GM19463 (cell line): ENCODE measurements at regions not wholly inside any gene's neighbourhood (a gene's known extent, or its start where the extent isn't known, plus 50 kb on each side); places are given as distances from the start of the nearest gene placed in this dataset.

Experiments
- ATAC-seq: cut with Tn5 transposase; IDR thresholded peaks from one replicate; pipeline ENCODE4 v1.9.1; 2021; ENCODE audit warnings: mild to moderate bottlenecking, moderate library complexity; ENCODE audit not compliant: unreplicated experiment

DNA sequence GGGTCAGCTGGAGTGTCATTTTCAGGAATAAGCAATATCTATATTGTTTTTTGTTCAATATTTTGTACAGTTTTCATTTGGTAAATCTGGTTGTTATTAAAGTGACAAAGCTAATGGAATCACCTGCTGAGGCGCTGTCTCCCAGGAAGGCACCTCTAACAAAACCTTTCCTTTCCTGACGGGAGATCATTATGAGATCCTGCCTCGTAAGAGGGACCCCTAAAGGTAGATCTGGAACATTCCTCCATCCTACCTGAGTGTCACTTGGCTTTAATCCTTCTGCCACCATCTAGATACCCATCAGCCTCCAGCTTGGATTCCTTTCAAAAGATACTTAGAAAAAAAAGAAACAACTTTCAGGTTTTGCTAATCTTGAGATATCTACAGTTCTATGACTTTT is 157.7 kb downstream of the FAT3 start:
- ATAC-seq = no peak

- ATAC-seq = no peak
Measured at GRCh38 chr11:92383430-92383829, 158.8 kb downstream of the FAT3 start.

- ATAC-seq = no peak
Measured at GRCh38 chr11:92384358-92384757, 159.7 kb downstream of the FAT3 start.

- no peak for ATAC-seq
Measured at GRCh38 chr11:92384802-92385201, 160.2 kb downstream of the FAT3 start.

DNA sequence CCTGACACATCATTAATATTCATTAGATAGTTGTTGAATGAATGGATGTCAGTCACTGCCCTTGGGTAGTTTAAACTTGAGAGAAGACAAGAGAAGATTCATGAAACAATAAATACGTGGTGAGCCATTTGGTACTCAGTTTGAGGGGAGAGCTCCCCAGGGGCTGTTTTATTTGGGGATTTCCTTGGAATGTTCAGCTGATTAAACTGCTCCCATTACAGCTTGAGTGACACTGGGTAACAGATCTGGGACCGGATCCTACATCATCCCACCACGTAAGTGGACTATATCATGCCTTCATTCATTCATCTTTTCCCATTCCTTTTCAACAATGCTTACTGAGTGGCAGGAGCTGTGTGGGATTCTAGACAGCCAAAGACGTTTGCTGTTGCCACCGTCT is 162.0 kb downstream of the FAT3 start:
- no peak for ATAC-seq

- ATAC-seq = no peak
Measured at GRCh38 chr11:92387859-92388258, 163.2 kb downstream of the FAT3 start.

- no peak for ATAC-seq
Measured at GRCh38 chr11:92388380-92388779, 163.8 kb downstream of the FAT3 start.

GRCh38 chr11:92390783-92391182 is 166.2 kb downstream of the FAT3 start:
- no peak for ATAC-seq

DNA sequence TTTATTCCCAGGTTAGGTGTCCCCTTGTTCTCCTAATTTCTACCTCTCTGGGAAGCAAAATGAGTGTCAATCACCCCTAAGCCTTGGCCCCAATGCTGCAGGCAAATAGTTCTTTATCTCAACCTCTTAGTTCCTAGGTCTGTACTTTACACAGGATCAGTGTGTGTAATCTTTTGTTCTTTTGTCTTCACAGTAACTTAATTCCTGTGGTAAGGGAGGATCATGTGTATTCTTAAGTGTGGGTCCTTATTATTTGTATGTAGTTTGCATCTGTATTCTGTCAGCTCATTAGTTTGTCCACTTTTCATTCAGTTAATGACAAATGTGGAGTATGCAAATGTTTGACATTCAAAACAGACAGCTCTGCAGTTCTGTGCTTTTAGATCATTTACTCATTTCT is 166.7 kb downstream of the FAT3 start:
- ATAC-seq = no peak

DNA sequence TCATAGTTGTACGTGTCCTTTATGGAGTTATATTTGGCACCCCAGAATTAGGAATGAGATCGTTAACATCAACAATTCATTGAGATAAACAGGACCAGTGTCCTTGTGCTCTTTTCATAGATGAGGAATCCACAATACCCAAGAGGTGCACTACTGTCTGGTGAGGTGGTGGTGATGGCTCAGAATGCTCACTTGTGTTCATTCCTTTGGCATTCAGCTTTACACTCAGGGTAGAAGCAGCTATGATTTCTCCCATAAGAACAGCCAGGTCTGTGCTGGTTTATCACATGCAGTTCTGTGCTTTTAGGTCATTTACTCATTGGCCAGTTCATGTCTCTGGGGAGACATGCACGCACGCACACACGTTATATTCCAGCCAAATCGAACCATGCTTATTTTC is 167.2 kb downstream of the FAT3 start:
- ATAC-seq = no peak

GRCh38 chr11:92393218-92393617 is 168.6 kb downstream of the FAT3 start:
- no peak for ATAC-seq

GRCh38 chr11:92396133-92396532 is 171.5 kb downstream of the FAT3 start:
- ATAC-seq = no peak

DNA sequence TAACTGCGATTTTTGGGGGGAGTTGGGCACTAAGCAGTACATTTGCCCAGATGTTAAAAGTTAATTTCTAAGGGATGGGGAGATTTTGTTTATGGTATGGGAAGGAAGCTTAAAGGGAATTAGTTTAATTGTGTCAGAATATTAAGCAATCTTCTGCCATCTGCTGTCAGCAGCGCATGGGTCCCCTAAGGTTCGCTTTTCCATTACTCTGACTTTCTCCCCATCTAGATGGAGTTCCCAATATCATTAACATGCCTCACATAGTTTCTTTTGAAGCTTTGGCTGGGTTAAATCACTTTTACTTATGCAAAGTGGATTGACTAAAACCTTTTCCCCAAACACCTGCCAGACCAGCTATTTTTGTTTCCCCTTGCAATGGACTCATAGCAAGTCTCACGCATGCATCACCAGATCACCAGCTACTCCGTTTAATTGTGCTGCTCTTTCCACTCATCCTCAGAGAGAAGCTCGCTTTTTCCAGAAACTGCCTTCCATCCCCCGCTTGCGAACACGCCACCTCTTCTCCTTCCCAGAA is 172.7 kb downstream of the FAT3 start:
- ATAC-seq = no peak

DNA sequence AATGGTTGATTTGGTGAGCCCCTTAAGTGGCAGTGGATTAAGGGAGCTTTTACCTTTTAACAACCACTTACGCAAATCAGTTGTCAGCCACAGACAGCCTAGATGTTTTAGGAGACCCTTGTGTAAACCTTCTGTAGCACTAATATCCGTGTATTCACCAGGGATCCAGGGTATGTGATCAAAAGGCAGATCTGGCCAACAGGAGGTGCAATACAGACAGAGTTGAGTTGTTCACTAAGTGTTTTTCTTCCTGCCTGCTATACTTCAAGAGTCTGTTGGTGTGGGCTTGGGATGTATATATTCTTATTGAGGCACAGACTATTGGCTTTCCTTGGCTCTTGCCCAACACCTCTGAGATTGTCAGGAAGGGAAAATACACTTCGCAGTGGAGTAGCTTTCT is 175.1 kb downstream of the FAT3 start:
- no peak for ATAC-seq

- no peak for ATAC-seq
Measured at GRCh38 chr11:92401520-92401919, 176.9 kb downstream of the FAT3 start.

DNA sequence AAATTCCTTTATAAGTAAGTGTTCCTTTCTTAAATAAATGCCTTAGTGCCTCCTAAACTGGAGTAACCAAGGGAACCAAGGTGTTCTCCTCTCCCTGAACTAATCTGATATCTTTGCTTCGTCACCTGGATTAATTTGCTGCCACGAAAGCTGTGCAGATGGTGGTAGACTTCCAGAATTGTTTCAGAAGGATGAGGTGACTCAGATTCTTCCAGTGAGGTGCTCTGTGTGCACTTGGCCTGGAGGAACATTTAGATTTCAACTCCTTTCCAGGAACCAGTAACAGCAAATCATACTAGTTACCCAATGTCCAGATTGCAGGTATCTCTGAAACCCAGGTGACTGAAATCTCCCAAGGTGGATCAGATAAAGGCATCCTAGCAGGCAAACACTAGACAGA is 181.9 kb downstream of the FAT3 start:
- ATAC-seq = no peak

DNA sequence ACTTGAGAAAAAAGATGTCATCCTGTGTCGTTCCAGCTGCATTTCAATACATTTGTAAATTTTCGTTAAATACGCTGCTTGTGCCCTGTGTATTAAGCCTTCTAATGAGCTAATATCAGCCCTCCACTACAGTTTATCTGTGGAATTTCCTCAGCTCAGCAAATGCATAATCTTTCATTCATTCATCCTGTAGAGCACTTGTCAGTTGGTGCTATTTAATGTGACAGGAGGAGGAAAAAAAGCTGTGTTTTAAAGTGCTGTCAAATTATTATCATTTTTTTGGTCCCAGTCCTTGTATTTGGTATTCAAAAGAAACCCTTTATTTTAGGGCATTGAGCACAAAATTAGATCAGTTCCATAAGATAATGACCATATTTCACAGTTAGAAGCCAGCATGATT is 184.7 kb downstream of the FAT3 start:
- no peak for ATAC-seq

DNA sequence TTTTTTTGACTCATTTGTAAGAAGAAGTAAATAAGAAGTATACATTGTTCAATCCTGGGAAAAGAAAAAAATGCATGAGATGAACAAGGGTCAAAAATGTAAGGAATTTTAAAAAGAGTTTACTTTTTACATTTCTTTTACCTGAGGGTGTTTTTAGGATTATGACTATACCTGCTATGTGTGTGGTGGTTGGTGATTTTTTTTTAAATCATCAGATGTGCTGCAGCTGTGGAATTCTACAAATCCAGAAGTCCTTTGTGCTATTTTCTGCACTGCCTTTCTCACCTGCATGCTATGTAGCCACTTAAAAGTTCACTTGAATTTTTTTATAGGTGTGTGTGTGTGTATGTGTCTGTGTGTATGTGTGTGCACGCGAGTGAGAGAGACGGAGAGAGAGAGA is 185.3 kb downstream of the FAT3 start:
- ATAC-seq = no peak

- no peak for ATAC-seq
Measured at GRCh38 chr11:92410526-92410925, 185.9 kb downstream of the FAT3 start.

DNA sequence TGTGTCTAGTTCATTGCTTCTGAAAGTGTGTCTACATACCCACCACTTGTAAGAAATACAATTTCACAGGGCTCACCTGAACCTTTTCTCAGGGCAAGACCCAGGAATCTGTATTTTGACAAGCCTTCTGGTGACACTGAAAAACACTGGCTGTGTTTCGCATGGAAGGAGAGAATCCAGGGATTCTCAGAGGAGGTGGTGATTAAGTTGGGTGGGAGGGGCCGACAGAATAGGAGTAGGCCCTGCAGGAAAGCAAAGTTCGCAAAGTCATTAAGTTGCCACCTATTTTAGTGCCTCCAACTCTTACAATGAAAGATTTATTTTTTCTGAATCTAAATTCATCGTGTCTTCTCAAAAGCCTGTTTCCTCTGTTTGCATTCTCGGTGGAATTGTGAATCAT is 186.8 kb downstream of the FAT3 start:
- no peak for ATAC-seq

GRCh38 chr11:92413757-92414513 is 189.3 kb downstream of the FAT3 start:
- ATAC-seq = peak; percentile 92

DNA sequence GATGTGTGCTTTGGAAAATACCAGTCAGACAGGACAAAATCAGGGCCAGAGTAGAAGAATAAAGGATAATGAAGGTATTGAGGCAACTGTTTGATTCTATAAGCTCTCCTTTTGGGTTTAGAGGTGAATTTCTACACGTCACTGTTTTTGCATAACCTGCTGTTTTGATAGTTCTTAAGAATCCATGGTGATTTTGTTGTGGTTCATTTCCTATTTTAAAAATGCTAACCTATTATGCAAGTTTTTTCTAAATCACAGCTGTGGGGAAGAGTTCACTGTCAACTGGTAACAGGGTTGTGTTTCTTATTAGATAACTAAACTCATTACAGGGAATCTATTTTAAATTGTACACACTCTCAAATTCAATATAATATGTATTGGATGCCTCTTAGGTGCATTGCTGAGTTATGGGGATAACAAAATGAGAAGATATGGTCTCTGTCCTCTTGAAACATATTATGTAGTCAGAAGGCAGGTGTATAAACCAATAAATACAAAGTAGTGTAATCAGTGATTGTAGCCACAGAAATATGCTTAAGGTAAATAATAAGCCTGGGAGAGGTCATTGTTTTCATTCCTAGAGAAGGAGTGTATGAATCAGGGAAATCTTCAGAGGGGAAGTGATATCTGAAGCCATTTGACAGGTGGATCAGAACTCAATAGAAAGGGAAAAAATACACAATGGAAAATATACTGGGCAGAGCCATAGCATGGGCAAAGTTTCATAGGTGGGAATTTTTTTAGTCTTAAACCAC is 192.5 kb downstream of the FAT3 start:
- no peak for ATAC-seq
